GM11168 (cell line): ENCODE measurements at regions not wholly inside any gene's neighbourhood (a gene's known extent, or its start where the extent isn't known, plus 50 kb on each side); places are given as distances from the start of the nearest gene placed in this dataset.
"Not testable (repeated sequence)": the region's sequence is repeated elsewhere in the genome, so short reads cannot be mapped to it uniquely, and the experiment has no call there.

Source experiments
- in situ Hi-C: fragments of 300-500 bp; cut with MboI; formaldehyde crosslinking; loops from one replicate; pipeline ENCODE4 v1.12.0; 2022; ENCODE audit warnings: low sequenced_read_pairs; ENCODE audit not compliant: unreplicated experiment

DNA sequence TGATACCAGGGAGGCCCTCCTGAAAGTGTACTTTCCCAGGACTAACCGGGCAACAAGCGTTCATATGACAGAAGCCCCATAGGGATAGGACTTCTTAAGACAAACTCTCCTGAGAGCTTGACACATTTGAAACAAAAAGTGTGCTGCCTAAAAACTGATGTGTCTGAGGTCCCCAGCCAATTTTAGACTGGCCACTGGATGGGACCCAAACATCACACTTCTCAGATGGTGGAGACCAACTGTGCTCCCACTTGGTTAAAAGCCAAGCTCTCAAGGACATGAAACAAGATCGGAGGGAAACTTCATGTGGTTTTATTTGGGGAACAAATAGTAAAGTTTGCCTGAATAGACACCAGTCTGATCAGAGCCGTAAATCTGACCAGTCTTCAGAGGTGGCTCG is 113.5 kb upstream of the ACBD5 start:
- in situ Hi-C loops, result loop anchor here (10.0 kb wide), 1 partner anchor 119 kb away; no protein-coding TSS in a partner anchor

DNA sequence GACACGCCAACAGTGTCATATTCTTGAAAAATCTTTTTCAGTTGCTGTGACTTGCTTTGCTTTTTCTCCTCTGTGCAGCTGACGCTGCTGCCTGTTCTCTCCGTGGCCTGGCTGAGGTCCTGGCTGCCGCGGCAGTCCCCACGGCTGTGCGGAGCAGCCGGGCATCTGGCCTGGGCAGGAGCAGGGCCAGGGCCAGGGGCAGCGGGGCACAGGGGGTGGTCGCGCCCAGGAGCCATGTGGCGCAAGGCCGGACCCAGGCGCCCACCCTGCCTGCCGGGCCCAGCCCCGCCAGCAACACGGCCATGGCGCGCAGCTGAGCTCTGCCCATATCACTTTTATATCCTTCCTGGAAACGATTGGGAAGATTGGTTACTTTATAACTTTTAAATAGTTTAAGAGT is 109.4 kb upstream of the ACBD5 start:
- in situ Hi-C loops, result loop anchor here (10.0 kb wide), 1 partner anchor 115 kb away; no protein-coding TSS in a partner anchor

DNA sequence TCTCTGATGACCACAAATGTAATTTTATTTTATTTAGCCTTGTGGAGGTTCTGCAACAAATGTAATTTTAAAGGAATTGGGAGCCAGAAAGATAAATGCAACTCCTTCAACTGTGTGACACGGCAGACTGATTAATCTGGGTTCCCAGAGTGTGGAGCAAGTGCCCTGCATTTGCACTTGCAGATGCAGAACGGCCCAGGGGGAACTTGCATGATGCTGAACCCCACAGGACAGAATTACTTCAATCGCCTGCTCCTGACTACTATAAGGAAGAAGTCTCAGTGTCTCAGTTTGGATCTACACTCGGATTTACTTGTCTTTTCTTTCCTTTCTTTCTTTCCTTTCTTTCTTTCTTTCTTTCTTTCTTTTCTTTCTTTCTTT is 107.2 kb upstream of the ACBD5 start:
- in situ Hi-C loops, result not testable (repeated sequence)

DNA sequence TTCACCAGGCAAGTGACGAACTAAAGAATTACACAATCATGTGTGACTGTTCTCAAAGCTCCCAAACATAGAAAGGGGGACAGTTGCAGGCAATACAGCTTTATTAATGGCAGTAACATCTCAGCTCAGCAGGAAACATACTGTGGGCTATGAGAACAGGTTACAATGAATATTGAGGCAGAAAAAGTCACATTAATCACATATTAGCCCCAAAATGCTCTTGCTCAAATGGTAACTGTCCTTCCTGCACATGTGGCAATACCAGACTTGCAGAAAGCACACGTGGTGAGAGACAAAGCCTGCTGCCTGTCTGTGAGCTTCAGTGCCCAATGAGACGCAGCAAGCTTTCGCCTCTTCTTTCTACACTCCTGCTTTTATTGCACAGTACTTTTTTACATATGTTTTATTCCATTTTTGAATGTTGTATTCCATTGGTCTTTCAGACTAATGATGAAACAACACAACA is 104.9 kb upstream of the ACBD5 start:
- in situ Hi-C loops, result no loop called here

DNA sequence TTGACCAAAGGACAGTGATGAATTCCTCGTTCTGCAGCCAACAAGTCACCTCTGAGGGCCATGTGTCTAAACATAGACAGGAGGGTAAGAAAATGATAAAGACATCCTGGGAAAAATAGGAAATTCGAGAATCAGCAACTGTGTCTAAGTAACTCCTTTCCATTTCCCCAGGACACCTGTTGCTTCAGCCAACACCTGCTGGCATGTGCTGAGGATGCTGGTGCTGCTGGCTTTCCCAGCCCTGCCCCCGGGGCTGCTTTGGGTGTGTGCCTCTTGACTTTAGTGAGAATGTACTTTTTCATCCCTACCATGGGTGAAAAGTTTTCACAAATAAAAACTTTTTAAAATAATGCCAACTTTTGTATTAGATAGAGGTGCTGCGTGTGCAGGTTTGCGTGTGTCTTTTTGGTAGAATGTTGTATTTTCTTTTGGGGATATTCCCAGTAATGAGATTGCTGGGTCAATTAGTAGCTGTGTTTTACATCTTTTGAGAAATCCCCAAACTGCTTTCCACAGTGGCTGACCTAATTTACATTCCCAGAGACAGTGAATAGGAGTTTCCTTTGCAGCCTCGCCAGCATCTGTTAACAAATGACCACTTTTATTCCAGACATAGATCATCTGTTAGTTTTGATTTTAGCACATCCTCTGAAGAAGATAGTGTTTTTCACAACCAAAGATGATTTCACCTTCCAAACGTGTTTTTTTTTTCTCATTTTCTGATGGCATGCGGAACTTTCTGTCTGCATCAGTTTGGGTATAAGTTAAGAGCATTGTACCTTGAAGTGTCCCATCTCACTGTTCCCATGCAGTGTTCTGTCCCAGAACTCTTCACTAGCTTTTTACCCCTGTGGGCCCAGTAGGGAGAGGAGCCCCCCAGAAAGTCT is 104.2 kb upstream of the ACBD5 start:
- in situ Hi-C loops, result no loop called here

DNA sequence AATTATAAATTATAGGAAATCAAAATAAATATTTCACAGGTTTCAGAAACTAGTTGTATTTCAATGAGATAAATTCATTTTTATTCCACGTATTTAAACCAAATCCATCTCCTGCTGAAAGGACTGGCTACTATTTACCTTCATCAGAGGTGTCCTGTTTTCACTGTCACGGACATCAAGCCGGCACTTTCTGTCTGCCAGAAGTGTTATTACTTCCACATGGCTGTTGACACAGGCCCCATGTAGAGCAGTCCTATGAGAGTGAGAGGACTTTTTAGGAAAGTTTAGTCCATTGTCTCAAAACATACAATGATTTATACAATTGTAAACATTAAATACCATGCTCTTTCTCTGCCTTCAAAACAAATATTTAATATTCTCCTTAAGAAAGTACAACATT is 100.4 kb upstream of the ACBD5 start:
- in situ Hi-C loops, result no loop called here

DNA sequence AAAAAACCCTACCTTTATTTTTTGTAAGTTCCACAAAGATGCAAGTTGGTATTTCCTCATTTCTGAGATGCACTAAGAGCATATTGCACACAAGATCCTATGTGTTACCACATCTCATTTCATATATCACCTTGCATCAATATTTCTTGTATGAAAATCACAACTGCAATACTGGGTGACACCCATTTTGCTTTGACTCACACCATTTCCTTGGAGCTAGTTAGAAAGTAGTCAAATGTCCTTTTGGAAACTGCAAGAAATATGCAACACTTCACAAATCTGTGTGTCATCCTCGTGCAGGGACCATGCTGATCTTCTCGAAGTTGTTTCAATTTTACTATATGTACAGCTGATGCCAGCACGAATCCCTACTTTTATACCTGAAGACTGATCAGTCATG is 94.6 kb upstream of the ACBD5 start:
- in situ Hi-C loops, result not testable (repeated sequence)

DNA sequence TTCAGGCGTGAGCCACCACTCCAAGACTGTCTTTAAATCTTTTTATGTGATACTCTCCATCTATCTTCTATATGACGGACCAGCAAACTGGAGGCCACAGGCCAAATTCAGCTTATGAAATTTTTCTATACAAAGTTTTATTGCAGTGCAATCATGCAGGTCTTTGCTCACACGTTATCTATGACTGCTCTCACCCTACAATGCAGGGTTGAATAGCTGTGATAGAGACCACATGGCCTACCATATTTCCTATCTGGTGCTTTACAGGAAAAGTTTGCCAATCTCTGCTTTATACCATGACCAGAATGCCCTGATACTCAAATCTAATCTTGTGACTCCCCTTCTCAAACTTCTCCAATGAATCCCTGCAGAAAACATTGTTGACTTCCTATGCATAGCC is 89.5 kb upstream of the ACBD5 start:
- in situ Hi-C loops, result no loop called here

DNA sequence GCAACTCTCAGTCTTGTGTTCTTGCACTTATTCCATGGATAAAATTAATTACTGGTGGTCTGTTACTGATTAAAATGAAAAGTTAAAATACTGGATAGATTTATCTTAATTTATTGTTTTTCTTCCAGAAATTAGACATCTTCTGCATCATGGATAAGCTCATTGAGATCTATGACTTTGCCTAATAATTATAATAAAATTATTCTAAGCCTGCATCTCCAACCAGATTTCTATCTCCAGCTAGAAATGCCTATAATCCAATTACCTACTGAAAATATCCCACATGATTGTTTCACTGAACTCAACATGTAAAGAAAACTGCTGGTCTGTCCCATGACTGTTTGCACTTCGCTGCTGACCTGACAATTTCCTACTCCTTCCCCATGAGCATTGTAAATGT is 88.3 kb upstream of the ACBD5 start:
- in situ Hi-C loops, result no loop called here

DNA sequence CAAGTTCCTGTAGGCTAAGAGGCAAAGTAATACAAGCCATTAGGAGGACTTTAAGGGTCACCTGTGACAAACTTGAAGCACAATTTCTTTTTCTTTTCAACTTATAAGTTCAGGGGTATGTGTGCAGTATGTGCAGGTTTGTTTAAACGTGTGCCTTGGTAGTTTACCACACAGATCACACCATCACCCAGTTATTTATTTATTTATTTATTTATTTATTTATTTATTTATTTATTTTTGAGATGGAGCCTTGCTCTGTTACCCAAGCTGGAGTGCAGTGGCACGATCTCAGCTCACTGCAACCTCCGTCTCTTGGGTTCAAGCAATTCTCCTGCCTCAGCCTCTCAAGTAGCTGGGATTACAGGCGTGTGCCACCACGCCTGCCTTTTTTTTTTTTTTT is 86.2 kb upstream of the ACBD5 start:
- in situ Hi-C loops, result not testable (repeated sequence)

DNA sequence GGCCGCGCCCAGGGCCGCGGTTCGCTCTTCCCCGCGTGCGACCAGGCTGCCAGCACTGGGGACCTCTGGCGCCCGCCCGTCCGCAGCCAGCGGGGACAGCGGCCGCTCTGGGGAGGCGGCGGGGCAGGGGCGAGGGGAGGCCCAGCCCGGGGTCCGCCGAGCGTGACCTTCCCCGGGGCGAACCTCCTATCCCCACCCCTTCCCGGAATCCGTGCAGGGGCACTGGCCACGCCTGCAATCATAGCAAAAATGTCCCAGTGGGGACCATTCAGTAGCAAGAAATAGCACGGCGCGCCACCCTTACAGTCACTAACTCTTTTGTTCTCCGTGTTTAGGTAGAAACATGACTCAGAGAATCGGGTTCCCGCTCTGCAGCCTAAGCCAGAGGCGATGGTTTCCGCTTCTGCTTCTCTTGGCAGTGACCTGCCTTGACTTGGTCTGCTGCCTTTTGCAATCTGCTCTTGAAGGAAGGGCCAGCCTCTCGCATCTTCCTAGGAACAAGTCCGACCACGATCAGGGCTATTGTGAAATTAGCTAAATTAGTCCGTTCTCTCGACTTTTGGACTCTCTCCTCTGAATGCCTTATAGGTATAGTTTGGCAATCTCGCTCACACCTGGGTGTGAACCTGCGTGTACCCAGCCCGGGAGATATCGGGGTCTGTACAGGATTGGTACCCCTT is 79.3 kb upstream of the ACBD5 start:
- in situ Hi-C loops, result no loop called here

DNA sequence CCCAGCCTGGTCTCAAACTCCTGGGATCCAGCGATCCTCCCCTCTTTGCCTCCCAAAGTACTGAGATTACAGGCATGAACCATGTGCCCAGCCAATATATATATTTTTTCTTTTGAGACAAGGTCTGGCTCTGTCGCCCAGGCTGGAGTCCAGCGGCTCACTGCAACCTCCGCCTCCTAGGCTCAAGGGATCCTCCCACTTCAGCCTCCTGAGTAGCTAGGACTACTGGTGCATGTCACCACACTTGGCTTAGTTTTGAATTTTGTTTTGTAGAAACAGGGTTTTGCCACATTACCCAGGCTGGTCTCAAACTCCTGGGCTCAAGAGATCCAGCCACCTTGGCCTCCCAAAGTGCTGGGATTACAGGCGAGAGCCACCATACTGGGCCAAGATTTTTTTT is 78.5 kb upstream of the ACBD5 start:
- in situ Hi-C loops, result not testable (repeated sequence)

DNA sequence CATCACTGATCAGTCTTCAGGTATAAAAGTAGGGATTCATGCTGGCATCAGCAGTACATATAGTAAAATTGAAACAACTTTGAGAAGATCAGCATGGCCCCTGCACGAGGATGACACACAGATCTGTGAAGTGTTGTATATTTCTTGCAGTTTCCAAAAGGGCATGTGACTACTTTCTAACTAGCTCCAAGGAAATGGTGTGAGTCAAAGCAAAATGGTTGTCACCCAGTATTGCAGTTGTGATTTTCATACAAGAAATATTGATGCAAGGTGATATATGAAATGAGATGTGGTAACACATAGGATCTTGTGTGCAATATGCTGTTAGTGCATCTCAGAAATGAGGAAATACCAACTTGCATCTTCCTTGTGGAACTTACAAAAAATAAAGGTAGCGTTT is 74.5 kb upstream of the ACBD5 start:
- in situ Hi-C loops, result not testable (repeated sequence)

DNA sequence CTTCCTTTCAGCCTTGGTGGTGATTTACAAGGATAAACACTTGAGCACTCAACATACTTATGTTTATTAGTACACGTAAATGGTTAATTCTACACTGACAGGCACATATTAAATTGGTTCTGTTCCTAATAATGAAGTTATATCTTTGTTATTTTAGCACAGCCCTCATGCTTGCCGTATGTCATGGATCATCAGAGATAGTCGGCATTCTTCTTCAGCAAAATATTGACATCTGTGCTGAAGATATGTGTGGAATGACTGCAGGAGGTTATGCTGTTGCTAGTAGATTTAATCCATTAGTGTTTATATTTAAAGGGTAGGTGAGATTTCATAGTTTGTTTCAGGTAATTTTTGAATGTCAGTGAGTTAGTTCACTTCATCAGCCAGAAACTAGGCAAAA is 73.0 kb upstream of the ACBD5 start:
- in situ Hi-C loops, result not testable (repeated sequence)

DNA sequence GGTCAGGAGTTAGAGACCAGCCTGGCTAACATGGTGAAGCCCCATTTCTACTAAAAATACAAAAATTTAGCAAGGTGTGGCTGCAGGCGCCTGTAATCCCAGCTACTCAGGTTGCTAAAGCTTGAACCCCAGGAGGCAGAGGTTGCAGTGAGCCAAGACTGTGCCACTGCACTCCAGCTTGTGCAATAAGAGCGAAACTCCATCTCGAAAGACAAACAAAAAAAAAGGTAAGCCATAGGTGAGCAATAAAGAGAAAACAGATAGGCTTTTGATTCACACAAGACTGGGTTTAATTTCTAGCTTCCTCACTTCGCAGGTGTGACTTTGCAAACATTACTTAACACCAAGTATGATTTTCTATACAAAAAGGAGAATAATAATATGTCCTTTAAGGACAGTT is 72.3 kb upstream of the ACBD5 start:
- in situ Hi-C loops, result no loop called here

DNA sequence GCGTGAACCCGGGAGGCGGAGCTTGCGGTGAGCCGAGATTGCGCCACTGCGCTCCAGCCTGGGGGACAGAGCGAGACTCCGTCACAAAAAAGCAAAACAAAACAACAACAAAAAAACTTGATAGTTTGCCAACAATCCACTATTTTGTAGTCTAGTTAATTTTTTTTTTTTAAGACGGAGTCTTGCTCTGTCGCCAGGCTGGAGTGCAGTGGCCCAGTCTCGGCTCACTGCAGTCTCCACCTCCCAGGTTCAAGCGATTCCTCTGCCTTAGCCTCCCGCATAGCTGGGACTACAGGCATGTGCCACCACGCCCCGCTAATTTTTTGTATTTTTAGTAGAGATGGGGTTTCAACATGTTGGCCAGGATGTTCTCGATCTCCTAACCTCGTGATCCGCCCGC is 71.2 kb upstream of the ACBD5 start:
- in situ Hi-C loops, result not testable (repeated sequence)

DNA sequence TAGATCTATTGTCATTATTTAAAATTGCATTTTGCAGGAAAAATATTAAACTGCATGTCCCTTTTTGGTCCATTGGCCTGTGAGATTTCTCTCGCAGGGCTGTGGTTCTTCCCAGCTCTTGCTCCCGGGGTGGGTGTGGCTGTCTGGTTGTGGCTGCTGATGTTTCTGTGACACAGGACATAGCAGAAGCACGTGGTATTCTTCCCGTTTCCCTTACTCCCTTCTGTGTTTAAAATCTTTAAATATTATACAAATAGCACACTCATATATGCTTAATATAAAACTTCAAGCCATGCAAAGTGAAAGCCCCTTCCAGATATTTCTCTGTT is 57.9 kb upstream of the ACBD5 start:
- in situ Hi-C loops, result not testable (repeated sequence)

DNA sequence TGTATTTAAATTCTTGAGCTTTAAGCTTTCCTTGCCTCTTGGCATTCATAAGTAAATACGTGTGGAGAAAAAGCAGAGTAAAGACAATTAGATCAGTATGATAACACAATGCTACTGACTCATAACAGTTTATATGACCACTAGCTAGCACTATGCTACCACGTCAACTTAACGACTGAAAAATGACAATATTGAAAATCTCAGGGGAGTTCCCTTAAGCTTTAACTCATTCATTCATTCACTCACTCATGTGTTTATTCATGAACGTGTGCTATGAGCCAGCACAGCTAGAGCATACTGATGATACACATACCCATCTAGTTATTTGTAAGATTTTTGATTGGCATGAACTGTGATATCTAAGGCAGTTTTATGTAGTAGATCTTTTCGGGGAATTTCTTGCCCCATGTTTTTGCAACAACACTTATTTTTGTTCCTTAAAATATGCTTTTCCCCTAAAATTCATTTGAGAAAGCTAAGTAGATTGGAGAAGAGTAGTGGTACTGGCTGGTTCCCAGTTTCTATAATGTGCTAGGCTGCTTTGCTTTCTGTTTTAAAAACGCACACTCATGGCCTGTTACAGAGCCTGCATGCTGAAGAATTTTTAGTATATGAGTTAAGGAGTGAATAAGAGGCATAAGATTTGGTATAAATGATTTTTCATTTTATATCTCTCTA is 57.4 kb upstream of the ACBD5 start:
- in situ Hi-C loops, result no loop called here

DNA sequence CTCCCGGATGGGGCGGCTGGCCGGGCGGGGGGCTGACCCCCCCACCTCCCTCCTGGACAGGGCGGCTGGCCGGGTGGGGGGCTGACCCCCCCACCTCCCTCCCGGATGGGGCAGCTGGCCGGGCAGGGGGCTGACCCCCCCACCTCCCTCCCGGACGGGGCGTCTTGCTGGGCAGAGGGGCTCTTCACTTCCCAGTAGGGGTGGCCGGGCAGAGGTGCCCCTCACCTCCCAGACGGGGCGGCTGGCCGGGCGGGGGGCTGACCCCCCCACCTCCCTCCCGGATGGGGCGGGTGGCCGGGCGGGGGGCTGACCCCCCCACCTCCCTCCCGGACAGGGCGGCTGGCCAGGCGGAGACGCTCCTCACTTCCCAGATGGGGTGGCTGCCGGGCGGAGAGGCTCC is 55.7 kb upstream of the ACBD5 start:
- in situ Hi-C loops, result not testable (repeated sequence)

DNA sequence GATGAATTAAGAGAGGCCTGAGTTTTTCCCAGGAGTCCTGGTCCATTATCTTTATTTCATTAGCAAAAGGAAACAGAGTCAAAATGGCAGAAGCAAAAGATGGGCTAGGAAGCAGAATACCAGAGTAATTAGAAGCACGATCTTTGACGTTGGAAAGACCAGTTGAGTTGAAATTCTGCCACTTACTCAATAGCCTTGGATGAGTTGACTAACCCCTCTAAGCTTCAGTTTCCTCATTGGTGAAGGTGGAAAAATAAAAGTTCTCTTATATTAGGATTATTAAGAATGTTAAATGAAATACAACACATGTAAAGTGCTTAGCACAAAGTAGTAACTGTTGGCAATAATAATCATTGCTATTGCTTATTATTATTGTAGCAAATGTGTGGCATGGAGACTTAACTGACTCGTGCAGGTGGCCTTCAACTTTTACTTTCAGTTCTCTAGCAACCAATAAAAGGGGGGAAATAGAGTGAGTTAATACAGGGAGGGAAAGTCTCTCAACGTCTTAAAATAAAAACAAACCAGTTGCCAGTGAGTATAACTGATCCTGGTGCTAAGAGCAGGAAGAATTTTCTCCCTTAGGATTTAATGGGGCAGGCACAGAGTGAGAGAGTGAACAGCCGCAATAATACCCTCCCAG is 50.8 kb upstream of the ACBD5 start:
- in situ Hi-C loops, result not testable (repeated sequence)
